ENCODE measurements at regions not wholly inside any gene's neighbourhood (a gene's known extent, or its start where the extent isn't known, plus 50 kb on each side); places are given as distances from the start of the nearest gene placed in this dataset.
"Not testable (repeated sequence)": the region's sequence is repeated elsewhere in the genome, so short reads cannot be mapped to it uniquely, and the experiment has no call there.

DNA sequence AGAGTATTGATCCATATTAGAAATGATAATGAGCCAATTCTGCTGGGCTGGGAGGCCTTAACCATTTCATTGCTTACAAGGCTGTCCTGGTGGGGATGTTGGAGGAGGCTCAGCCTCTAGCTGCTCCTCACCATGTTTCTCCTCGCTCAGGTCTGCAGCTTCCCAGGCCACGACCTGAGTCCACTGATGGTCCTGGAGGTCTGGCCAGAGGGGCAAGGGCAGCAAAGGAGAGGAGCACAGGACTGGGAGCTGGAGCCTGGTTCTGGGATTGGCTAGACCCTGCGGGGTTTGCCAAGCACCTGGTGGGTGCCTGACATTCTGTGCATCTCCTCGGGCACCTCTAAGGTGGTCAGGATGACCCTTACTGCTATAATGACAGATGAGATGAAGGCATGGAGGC lies 92.6 kb downstream of the KIF26A start:
- no peak for DNase-seq (ENCODE audit: low read depth in 2 of 2, low spot score in 1 of 2)

- DNase-seq (ENCODE audit: low read depth in 2 of 2, low spot score in 1 of 2), result no peak
Observed at GRCh38 chr14:104232070-104232484, 93.7 kb downstream of the KIF26A start.

DNA sequence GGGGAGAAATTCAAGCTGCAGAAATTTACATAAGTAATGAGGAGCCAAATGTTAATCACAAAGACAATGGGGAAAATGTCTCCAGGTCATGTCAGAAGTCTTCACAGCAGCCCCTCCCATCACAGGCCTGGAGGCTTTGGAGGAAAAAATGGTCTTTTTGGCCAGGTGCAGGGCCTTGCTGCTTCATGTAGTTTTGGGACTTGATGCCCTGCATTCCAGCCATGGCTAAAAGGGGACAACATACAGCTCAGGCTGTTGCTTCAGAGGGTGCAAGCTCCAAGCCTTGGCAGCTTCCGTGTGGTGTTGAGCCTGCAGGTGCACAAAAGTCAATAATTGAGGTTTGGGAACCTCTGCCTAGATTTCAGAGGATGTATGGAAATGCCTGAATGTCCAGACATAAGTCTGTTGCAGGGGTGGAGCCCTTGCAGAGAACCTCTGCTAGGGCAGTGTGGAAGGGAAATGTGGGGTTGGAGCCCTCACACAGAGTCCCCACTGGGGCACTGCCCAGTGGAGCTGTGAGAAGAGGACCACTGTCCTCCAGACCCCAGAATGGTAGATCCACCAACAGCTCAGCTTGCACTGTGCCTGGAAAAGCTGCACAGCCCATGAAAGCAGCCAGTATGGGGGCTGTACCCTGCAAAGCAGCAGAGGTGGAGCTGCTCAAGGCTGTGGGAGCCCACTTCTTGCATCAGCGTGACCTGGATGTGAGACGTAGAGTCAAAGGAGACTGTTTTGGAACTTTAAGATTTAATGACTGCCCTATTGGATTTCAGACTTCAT lies 95.8 kb downstream of the KIF26A start:
- DNase-seq (ENCODE audit: low read depth in 2 of 2, low spot score in 1 of 2), result not testable (repeated sequence)

DNA sequence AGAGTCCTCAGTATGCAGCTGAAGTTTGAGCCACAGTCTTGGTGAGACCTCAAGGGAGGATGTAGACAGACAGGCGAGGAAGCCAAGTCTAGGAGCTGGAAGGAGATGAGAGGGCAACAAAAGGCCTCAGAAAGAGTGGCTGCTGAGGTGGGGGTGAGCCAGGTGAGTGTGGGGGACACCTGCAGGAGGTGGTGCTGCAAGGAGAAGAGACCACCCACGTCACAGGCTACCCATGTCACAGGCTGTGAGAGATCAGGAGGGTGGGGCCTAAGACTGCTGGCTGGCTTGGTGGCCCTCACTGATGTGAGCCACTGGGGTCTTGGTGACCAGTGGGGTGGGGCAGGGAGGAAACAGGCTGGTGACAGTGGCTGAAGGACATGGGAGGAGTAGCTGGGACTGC lies 97.3 kb downstream of the KIF26A start:
- no peak for DNase-seq (ENCODE audit: low read depth in 2 of 2, low spot score in 1 of 2)

GRCh38 chr14:104237651-104238423 lies 99.5 kb downstream of the KIF26A start:
- no peak for DNase-seq (ENCODE audit: low read depth in 2 of 2, low spot score in 1 of 2)

GRCh38 chr14:104238424-104239184 lies 100.2 kb downstream of the KIF26A start:
- no peak for DNase-seq (ENCODE audit: low read depth in 2 of 2, low spot score in 1 of 2)

DNA sequence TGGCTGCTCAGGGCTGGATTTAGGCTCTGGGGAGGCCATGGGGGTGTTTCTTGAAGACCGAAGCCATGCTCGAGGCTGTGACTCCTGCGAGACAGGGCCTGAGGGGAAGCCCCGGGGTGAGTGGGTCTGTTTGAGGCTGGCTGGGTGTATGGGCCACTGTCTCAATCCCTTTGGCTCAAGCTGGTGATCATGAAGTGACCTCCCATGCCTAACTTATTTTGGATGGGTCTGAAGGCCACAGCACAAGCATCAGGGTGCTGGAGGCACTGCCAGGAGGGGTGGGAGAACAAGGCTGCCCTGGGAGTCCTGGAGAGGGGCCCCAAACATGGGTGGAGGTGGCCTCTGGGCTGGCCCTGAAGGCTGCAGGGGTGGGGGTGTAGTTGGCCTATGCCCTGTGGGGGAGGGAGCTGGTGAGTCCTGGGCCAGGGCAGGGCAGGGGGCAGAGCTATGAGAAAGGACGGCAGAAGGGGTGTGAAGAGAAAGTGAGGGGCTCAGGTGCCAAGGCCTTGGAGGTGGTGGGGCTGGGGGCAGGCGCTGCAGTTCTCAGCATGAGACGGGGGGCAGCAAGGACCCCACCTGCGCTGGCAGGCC lies 100.9 kb downstream of the KIF26A start:
- no peak for DNase-seq (ENCODE audit: low read depth in 2 of 2, low spot score in 1 of 2)

DNA sequence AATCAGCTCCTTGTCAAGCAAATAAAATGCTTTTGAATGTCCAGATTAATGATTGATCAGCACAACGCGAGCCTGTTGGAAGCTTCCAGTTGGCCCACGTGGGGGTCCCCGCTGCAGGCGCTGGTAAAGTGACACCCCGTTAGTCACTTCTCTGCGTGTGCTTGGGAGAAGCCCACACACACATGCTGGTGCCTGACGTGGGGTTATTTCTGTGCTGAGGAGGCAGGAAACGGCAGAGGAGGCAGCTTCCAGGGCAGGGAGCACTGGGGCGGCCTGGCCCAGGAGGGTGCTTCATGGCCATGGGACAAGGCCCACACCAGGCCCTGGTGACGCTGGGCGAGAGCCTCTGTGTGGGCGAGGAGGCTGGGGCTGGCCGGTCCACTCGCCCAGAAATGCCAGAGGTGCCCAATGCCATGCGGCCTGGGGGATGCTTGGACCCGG lies 101.5 kb downstream of the KIF26A start:
- DNase-seq (ENCODE audit: low read depth in 2 of 2, low spot score in 1 of 2), result no peak

DNA sequence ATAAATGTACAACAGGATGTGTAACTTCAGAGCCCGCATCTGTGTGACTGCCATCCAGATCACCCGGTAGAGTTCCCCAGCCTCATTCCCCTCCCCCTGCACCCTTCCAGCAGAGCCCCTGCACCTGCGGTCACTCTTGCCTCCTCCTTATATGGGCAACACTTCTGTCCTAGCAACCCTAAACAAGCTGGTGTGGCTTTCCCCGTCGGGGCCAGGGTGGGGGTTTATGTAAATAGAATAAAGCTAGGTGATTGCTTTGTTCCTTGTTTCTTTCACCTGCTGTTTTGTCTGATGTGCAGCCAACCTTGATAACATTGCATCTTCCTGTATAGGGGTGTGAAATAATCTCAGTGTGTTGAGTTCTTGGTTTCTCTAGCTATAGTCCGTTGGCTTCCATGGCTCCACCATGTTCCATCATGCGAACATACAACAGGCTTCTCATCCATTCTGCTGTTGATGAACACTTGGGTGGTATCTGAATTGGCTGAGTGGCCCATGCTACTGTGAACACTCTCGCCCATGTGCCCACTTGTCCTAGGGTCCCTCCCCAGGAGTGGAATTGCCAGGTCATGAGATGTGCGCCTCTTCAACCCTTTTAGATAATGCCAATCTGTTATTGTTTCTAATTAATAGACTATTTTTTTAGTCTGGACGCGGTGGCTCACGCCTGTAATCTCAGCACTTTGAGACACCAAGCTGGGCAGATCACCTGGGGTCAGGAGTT lies 102.2 kb downstream of the KIF26A start:
- DNase-seq (ENCODE audit: low read depth in 2 of 2, low spot score in 1 of 2), result no peak

GRCh38 chr14:104243200-104243599 lies 104.8 kb downstream of the KIF26A start:
- DNase-seq (ENCODE audit: low read depth in 2 of 2, low spot score in 1 of 2), result no peak

DNA sequence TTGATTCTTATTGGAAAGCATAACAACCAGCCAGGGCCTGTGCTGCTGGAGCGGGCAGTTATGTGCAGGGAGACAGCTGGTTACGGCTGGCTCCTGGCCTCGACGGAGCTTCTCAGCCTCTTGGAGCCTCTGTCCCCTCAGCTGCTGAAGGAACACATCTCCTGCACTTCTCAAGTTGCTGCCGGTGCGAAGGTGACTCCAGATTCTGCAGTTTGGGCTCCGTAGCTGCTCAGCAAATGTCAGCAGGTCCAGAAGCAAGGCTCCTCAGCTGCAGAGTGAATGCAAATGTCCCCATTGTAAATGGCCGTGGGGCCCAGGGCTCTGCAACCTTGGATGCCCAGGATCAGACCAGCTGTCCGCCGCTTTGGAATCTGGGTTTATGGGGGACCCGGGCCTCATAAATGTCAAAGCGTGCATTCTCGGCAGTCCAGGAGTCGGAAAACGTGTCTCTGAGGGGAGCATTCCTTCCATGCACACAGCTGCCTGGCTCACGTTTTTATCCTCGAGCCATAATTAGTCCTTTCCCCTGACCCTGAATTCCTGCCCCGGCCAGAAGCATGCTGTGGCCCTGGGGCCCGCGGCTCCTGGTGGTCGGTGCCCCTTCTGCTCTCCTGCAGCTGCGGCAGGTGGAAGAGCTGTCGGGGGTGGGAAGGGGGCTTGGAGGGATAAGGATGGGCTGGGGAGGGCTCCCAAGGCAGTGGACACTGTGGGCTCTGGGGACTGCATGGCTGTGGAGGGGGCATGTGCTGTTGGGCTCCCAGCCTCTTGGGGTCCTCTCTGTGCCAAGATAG lies 106.0 kb downstream of the KIF26A start:
- DNase-seq (ENCODE audit: low read depth in 2 of 2, low spot score in 1 of 2), result no peak

- DNase-seq (ENCODE audit: low read depth in 2 of 2, low spot score in 1 of 2), result no peak
Observed at GRCh38 chr14:104245075-104245474, 106.7 kb downstream of the KIF26A start.

DNA sequence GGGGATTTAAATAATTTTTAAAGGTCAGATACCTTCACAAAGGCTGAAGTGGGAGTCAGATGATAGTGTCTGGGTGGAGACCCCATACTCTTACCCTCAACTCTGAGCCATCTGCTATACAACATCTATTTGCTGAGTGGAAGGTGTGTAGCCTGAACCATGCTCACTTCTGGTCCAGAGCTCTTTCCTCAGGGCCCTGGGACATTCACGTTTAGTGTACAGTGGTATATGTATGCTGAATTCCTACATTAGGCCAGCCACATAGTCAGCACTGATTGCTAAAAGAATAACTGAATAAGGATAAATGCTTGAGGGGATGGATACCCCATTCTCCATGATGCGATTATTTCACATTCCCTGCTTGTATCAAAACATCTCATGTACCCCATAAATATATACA lies 107.3 kb downstream of the KIF26A start:
- no peak for DNase-seq (ENCODE audit: low read depth in 2 of 2, low spot score in 1 of 2)

- no peak for DNase-seq (ENCODE audit: low read depth in 2 of 2, low spot score in 1 of 2)
Observed at GRCh38 chr14:104246401-104247335, 108.3 kb downstream of the KIF26A start.

DNA sequence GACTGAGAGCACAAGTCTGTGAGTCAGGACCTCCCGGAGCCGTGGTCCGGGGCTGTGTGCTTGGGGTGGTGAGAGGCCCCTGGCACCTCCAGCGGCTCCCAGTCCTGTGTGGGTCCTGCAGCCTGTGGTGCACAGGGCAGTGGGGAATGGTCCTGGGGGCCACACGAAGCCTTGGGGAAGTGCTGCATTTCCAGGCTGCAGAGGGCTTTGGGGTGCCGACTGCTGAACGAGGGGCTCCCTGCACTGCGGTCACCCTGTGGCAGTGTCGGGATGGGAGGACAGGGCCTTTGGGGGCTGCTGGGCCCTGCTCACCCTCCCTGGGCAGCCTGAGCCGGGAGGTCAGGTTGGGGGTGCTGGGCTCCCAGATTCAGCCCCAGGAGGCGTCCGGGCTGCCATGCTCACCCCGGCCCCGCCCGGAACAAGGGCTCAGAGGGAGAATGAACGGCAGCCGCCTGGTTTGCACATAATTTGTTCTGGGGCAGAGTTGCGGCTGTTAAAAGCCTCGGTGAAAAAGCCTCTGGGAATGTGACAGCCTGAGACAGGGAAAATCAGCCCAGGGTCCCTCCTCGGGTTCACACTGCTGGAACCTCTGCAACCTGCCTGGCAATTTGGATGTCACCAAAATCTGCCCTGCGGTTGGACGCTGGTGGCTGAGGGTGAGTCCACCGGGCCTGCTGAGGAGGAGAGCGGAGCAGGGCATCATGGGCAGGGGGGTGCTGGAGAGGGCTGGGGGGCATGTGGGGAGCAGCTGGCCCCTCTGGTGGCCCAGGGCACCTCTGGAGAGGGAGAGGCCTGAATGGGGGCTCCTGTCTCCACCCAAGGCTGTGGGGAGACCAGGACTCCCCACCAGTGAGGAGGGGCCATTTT lies 109.2 kb downstream of the KIF26A start:
- no peak for DNase-seq (ENCODE audit: low read depth in 2 of 2, low spot score in 1 of 2)

DNA sequence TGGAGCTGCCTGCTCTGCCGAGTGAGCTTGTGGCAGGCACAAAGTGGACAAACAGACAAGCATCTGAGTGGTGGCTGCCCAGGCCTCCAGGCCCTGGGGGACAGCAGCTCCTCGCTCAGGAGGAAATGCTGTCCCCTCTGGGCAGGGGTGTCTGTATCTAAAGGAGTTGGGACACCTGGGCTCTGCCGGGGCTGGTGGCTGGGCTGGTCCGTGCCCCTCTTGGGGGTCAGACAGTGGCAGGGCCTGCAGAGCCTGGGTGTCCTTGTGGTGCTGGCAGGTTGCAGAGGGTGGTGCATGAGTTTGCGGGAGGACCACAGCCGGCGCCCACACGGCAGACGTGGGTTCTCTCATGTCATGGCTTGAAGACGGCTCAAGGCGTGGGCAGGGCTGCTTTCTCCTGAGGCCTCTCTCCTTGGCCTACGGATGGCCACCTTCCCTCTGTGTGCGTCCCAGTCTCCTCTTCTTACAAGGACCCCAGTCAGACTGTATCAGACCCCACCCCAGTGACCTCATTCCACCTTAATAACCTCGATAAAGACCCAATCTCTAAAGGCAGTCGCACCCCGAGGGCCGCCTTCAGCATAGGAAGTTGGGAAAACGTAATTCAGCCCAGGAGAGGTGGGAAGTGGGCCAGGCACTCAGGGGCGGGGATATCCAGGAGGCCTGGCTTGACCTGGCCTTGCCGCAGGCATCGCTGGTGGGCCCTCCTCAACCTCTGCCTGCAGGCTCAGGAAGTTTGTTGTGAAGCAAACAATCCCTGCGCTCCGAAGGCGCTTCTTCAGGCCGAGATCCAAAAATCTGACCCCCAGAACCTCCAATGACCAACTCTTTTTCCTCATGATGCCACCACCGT lies 110.0 kb downstream of the KIF26A start:
- no peak for DNase-seq (ENCODE audit: low read depth in 2 of 2, low spot score in 1 of 2)

DNA sequence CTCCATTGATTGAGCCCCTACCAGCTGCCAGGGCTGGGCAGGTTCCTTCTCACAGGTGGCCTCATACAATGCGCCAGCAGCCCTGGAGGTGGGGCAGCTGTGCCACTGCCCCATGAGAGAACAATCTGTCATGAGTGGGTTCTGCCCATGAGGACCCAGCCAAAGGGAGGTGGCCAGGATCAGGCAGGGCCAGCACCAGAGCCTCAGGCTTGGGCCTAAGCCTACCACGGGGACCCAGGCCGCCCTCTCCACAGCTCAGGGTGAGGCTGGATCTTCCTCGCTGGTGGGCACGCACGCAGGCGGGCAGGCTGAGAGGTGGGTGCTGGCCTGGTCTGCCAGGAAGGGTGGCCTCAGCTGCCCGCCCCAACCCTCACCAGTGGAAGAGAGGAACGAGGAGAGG lies 110.7 kb downstream of the KIF26A start:
- no peak for DNase-seq (ENCODE audit: low read depth in 2 of 2, low spot score in 1 of 2)
